Esophagus squamous epithelium (tissue), 4 donors: ENCODE measurements at regions not wholly inside any gene's neighbourhood (a gene's known extent, or its start where the extent isn't known, plus 50 kb on each side); places are given as distances from the start of the nearest gene placed in this dataset.

Experiments
- POLR2A ChIP-seq, 4 donors: fragments of 450-650 bp; IDR thresholded peaks; one replicate each; pipeline ENCODE4 v1.6.1; 2017; ENCODE audit warnings: antibody characterized with exemption in 4 of 4, mild to moderate bottlenecking in 4 of 4, moderate library complexity in 3 of 4
- TF ChIP-seq, protein P1 (sequence below), 6 experiments: fragments of 450-650 bp in 4 of 6; fragments of 200-600 bp in 2 of 6; sonication (generic) in 2 of 6; IDR thresholded peaks; one replicate each; pipeline ENCODE4 v1.5.1; 2016 to 2019; ENCODE audit warnings: antibody characterized with exemption in 6 of 6, mild to moderate bottlenecking in 4 of 6, moderate library complexity in 4 of 6

DNA sequence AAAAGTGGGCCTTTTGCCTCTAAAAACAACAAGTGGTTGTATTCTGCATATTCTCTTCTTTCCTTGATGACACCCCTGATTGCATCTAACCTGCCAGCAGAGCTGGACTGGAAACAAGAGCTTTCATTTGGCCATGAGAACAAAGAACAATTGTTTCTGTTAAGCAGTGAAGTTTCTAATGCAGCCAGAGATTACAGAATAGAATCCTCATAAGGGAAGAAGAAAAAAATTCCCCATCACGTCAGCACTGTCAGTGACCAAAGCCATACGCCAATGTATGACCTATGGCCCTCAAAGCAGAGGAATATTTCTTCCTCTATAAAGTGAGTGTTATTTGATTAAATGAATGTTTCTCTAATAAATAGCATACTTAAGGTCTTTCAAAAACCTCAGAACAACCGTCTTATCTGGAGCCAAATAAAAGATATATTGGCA lies 529.1 kb upstream of the INTU start:
- TF ChIP-seq, protein P1, sequence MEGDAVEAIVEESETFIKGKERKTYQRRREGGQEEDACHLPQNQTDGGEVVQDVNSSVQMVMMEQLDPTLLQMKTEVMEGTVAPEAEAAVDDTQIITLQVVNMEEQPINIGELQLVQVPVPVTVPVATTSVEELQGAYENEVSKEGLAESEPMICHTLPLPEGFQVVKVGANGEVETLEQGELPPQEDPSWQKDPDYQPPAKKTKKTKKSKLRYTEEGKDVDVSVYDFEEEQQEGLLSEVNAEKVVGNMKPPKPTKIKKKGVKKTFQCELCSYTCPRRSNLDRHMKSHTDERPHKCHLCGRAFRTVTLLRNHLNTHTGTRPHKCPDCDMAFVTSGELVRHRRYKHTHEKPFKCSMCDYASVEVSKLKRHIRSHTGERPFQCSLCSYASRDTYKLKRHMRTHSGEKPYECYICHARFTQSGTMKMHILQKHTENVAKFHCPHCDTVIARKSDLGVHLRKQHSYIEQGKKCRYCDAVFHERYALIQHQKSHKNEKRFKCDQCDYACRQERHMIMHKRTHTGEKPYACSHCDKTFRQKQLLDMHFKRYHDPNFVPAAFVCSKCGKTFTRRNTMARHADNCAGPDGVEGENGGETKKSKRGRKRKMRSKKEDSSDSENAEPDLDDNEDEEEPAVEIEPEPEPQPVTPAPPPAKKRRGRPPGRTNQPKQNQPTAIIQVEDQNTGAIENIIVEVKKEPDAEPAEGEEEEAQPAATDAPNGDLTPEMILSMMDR (IDR thresholded peaks at IDR 0.05): no peak
- TF ChIP-seq POLR2A (IDR thresholded peaks at IDR 0.05): no peak
